ENCODE measurements at regions not wholly inside any gene's neighbourhood (a gene's known extent, or its start where the extent isn't known, plus 50 kb on each side); places are given as distances from the start of the nearest gene placed in this dataset.

DNA sequence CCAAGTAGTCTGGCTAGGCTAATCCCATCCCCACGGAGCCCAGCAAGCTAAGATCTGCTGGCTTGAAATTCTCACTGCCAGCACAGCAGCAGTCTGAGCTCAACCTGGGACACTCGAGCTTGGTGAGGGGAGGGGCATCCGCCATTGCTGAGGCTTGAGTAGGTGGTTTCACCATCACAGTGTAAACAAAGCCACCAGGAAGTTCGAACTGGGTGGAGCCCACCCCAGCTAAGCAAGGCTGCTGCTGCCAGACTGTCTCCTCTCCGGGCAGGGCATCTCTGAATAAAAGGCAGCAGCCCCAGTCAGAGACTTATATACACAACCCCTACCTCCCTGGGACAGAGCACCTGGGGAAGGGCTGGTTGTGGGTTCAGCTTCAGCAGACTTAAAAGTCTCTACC lies 639.6 kb downstream of the IQCM start:
- Histone ChIP-seq H3K4me1 (ENCODE audit: insufficient read depth, low read length) (no peaks in the 10 kb centered on the region), H3K27me3 (ENCODE audit: control insufficient read depth in 1 of 2, insufficient read depth in 2 of 2, low read length in 2 of 2) (no peaks in the 10 kb centered on the region), H3K4me3 (replicated peaks in 1 of 3; ENCODE audit: insufficient read depth in 1 of 3, low read depth in 2 of 3, low read length in 3 of 3) (no peak overlapping the region), H3K36me3 (replicated peaks in 1 of 2; ENCODE audit: control insufficient read depth in 1 of 2, insufficient read depth in 2 of 2, low read length in 2 of 2) (no peaks in the 10 kb centered on the region), H3K27ac (ENCODE audit: extremely low read length, insufficient read depth, low read length) (no peak overlapping the region), H3K9ac (ENCODE audit: insufficient read depth, low read depth, low read length) (no peak overlapping the region), H2AFZ (ENCODE audit: low read length) (no peak overlapping the region), H3K79me2 (ENCODE audit: insufficient read depth, low read length) (no peaks in the 10 kb centered on the region), H3K9me3 (ENCODE audit: low read length) (0 out of 2 replicates have a peak, but pooled peaks cover 6% of the 10 kb centered on the region), H3K4me2 (ENCODE audit: low read depth, low read length) (no peak overlapping the region), H4K20me1 (ENCODE audit: insufficient read depth, low read length) (no peaks in the 10 kb centered on the region)
- DNase-seq (ENCODE audit: low spot score) (peak; percentile 7), ATAC-seq (no peak), FAIRE-seq (no peak)
- TF ChIP-seq SRF (IDR thresholded peaks at IDR 0.05; ENCODE audit: low read depth, low read length) (no peak), ZNF225 (CRISPR knock-in tag; IDR thresholded peaks at IDR 0.05) (no peak), TP53 (CRISPR knock-in tag; conservative IDR thresholded peaks at IDR 0.05) (no peak), NFE2 (CRISPR knock-in tag; IDR thresholded peaks at IDR 0.05) (no peak), CEBPG (CRISPR knock-in tag; IDR thresholded peaks at IDR 0.05) (no peak), EP300 (IDR thresholded peaks at IDR 0.05; ENCODE audit: low read depth in 2 of 2, low read length in 2 of 2) (no peak), EP300 (CRISPR knock-in tag; IDR thresholded peaks at IDR 0.05; ENCODE audit: borderline replicate concordance) (no peak), PAF1 (CRISPR knock-in tag; IDR thresholded peaks at IDR 0.05) (no peak), NFRKB (IDR thresholded peaks at IDR 0.05) (no peak), BRCA1 (CRISPR knock-in tag; IDR thresholded peaks at IDR 0.05) (no peak), RBFOX2 (IDR thresholded peaks at IDR 0.05; ENCODE audit: low read depth, low read length) (no peak), SMAD3 (CRISPR knock-in tag; IDR thresholded peaks at IDR 0.05) (no peak), ZNF101 (CRISPR knock-in tag; IDR thresholded peaks at IDR 0.05; ENCODE audit: borderline replicate concordance, low read depth) (no peak)
- in situ Hi-C loops (cut with HindIII; ENCODE audit: extremely low pct_ligation_motif_present, low pct_unique_long_range_greater_than_20kb) = no loop called here
- intact Hi-C loops (cut with micrococcal nuclease; ENCODE audit: unreplicated experiment) = no loop called here
- ChIA-PET POLR2A (no interaction called here), CTCF (ENCODE audit: low intra/inter-chr PET ratio, low total read pairs) (no interaction called here)
- 0% methylated on average over 1 of the region's 5 CpGs for WGBS (ENCODE audit: low lambda C conversion rate)
- no TSS peak for BruUV-seq (replicated peaks)

DNA sequence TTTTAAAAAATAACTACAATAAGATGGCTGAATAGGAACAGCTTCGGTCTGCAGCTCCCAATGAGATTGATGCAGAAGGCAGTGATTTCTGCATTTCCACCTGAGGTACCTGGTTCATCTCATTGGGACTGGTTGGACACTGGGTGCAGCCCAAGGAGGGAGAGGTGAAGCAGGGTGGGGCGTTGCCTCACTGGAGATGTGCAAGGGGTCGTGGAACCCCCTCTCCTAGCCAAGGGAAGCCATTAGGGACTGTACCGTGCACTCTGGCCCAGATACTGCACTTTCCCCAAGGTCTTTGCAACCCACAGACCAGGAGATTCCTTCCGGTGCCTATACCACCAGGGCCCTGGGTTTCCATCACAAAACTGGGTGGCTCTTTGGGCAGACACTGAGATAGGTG lies 640.1 kb downstream of the IQCM start:
- ATAC-seq (no peak), DNase-seq (ENCODE audit: low spot score) (no peak), FAIRE-seq (no peak)
- Histone ChIP-seq H3K27ac (ENCODE audit: extremely low read length, insufficient read depth, low read length) (no peak overlapping the region), H3K27me3 (ENCODE audit: control insufficient read depth in 1 of 2, insufficient read depth in 2 of 2, low read length in 2 of 2) (no peaks in the 10 kb centered on the region), H3K4me1 (ENCODE audit: insufficient read depth, low read length) (no peaks in the 10 kb centered on the region), H3K9me3 (ENCODE audit: low read length) (0 out of 2 replicates have a peak, but pooled peaks cover 6% of the 10 kb centered on the region), H3K4me3 (replicated peaks in 1 of 3; ENCODE audit: insufficient read depth in 1 of 3, low read depth in 2 of 3, low read length in 3 of 3) (no peak overlapping the region), H4K20me1 (ENCODE audit: insufficient read depth, low read length) (no peaks in the 10 kb centered on the region), H3K36me3 (replicated peaks in 1 of 2; ENCODE audit: control insufficient read depth in 1 of 2, insufficient read depth in 2 of 2, low read length in 2 of 2) (no peaks in the 10 kb centered on the region), H3K9ac (ENCODE audit: insufficient read depth, low read depth, low read length) (no peak overlapping the region), H3K4me2 (ENCODE audit: low read depth, low read length) (no peak overlapping the region), H2AFZ (ENCODE audit: low read length) (no peak overlapping the region), H3K79me2 (ENCODE audit: insufficient read depth, low read length) (no peaks in the 10 kb centered on the region)
- intact Hi-C loops (cut with micrococcal nuclease; ENCODE audit: unreplicated experiment) (no loop called here), in situ Hi-C loops (cut with HindIII; ENCODE audit: extremely low pct_ligation_motif_present, low pct_unique_long_range_greater_than_20kb) (no loop called here)
- ChIA-PET CTCF (ENCODE audit: low intra/inter-chr PET ratio, low total read pairs) (no interaction called here), POLR2A (no interaction called here)
- WGBS (ENCODE audit: low lambda C conversion rate) = 0% methylated on average over 2 of the region's 5 CpGs
- TF ChIP-seq ZNF768 (CRISPR knock-in tag; IDR thresholded peaks at IDR 0.05) (no peak), TAF15 (IDR thresholded peaks at IDR 0.05; ENCODE audit: low read depth, low read length, poor library complexity, severe bottlenecking) (no peak), TCF7L2 (IDR thresholded peaks at IDR 0.05; ENCODE audit: low read depth, low read length) (no peak), ZNF777 (CRISPR knock-in tag; IDR thresholded peaks at IDR 0.05) (no peak)
- BruUV-seq (replicated peaks) = no TSS peak

Measured in HepG2 (cell line).